ENCODE measurements at regions not wholly inside any gene's neighbourhood (a gene's known extent, or its start where the extent isn't known, plus 50 kb on each side); places are given as distances from the start of the nearest gene placed in this dataset.
"Not testable (repeated sequence)": the region's sequence is repeated elsewhere in the genome, so short reads cannot be mapped to it uniquely, and the experiment has no call there.

GRCh38 chr9:118670011-118670953 lies 699.0 kb downstream of the BRINP1 start:
- DNase-seq = no peak

DNA sequence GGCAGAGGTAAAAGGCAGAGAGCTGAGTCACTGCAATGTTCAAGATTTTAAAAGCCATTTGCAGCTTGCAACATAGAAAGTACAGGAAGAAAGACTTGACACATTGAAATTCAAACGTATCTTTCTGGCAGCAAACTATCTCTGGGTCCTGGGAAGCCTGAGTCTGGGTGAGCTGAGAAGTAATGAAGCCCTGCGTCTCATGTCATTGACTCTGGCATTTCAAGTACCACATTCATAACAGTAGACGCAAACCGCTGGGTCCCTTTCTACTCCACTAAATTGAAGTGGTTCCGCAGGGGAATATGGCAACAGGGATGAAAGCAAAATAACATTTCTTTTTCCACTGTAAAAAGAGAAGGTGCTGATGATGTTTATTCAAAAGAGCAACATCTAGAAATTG lies 694.3 kb downstream of the BRINP1 start:
- DNase-seq = no peak

DNA sequence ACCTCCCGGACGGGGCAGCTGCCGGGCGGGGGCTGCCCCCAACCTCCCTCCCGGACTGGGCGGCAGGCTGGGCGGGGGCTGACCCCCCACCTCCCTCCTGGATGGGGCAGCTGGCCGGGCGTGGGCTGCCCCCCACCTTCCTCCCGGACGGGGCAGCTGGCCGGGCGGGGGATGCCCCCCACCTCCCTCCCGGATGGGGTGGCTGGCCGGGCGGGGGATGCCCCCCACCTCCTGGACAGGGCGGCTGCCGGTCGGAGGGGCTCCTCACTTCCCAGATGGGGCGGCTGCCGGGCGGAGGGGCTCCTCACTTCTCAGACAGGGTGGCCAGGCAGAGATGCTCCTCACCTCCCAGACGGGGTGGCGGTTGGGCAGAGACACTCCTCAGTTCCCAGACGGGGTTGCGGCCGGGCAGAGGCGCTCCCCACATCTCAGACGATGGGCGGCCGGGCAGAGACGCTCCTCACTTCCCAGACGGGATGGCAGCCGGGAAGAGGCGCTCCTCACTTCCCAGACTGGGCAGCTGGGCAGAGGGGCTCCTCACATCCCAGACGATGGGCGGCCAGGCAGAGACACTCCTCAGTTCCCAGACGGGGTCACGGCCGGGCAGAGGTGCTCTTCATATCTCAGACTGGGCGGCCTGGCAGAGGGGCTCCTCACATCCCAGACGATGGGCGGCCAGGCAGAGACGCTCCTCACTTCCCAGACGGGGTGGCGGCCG lies 691.1 kb downstream of the BRINP1 start:
- not testable (repeated sequence) for DNase-seq

DNA sequence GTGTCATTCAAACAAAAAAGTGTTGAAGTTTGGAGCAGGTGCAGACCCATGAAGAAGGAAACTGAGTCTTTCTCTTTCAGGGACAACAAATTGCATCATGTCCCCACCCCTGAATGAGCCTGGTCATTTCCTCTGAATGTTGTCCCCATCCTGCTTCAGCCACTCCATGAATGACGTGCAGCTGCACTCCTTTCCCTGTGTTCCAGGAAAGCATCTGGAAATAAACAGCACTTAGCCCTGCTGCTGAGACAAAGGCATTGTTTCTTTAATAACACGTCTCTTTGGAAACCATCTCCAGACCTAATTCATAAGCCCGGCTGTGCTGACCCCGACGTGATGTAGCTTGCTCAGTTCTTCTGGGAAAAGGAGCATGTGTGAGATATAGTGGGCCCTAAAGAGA lies 682.3 kb downstream of the BRINP1 start:
- DNase-seq = no peak

- DNase-seq = no peak
Measured at GRCh38 chr9:118689280-118689679, 680.0 kb downstream of the BRINP1 start.

DNA sequence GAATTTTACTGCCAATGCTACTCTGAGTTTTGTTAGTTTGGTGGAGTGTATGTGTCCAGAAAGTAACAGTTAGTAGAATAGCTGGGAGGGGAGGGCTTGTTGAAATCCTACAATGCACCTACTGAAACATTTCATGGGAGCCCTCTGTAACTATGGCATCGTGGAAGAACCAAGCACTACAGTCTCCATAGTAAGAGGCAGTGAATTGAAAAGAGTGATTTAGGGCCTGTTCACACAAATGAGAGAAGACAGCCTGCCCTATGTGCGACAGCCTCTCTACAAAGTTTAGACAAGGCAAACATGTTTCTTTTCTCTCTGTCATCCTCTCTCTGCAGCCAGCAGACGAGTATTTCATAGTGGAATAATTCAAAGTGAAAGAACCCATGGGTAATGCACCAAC lies 676.6 kb downstream of the BRINP1 start:
- no peak for DNase-seq

DNA sequence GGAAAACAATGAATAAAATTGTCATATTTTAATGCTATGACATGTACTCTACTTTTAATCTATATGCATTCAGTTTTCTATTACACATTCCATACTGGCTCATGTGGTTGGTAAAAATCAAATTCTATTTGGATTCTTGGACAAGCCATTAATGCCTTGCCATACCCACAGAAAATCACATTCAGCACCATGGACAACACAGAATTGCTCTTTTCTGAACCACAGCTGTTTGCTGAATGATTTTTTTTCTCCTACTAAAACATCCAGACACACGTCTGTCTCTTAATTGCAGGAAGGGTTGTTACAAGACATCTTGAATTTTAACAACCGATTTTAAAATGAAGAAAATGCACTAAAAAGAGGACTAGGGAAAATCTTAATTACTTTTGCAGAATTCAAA lies 675.6 kb downstream of the BRINP1 start:
- no peak for DNase-seq

DNA sequence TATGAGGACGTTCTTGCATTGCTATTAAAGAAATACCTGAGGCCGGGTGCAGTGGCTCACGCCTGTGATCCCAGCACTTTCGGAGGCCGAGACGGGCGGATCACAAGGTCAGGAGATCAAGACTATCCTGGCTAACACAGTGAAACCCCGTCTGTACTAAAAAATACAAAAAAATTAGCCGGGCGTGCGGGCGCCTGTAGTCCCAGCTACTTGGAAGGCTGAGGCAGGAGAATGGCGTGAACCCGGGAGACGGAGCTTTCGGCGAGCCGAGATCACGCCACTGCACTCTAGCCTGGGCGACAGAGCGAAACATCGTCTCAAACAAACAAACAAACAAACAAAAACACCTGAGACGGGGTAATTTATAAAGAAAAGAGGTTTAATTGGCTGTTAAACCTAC lies 674.0 kb downstream of the BRINP1 start:
- not testable (repeated sequence) for DNase-seq

GRCh38 chr9:118701985-118702384 lies 667.2 kb downstream of the BRINP1 start:
- no peak for DNase-seq

- DNase-seq = no peak
Measured at GRCh38 chr9:118711843-118712242, 657.4 kb downstream of the BRINP1 start.

DNA sequence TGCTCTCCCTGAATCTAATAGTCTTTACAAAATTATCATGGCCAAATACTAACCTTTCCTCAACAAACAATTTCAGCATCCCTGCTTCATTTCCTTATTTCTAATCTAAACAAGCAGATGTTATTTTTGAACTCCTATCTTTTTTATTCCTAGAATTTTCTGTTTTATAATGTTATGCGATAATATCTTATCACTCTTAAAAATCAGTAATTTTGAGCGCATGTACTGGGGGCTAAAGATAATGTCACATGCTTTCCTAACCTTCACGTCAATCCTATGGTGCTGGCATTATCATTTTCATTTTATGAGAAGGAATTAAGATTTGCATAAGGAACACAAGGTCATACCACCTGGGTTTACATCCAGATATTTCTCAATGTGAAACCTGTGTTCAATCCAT lies 648.0 kb downstream of the BRINP1 start:
- no peak for DNase-seq

DNA sequence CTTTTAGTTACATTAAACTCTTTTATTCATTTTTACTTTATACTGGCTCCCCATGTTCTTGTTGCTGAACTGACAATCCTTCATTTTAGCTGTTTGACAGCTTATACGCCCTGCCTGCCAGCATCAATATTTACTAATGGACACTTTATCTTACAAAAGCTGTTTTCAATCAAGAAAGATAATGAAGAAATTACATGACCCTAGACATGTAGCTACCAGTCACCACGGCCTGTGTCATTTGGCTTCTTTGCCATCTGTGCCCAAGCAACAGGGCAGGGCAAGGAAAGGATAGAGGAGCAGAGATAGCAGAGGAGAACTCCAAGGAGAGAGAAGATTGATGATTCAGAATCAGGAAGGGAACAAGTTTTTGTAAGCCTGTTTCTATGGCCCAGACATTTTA lies 647.3 kb downstream of the BRINP1 start:
- no peak for DNase-seq

DNA sequence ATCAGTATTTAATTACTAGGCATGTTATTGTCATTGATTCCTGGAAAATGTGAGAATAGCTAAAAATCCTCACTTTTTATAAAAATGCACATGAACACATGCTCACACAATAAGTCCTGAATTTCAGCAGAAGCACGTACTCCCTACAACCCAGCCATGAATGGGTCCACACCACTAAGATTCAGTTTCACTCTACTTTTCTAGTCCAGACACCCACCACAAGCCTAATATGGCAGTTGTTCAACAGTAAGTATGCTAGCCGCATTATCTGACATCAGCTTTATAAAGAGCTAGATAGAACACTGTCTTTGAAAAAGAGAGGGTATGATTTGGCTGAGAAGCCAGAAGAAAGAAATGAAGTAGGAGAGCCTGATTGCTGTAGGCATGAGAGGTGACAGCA lies 639.3 kb downstream of the BRINP1 start:
- no peak for DNase-seq

DNA sequence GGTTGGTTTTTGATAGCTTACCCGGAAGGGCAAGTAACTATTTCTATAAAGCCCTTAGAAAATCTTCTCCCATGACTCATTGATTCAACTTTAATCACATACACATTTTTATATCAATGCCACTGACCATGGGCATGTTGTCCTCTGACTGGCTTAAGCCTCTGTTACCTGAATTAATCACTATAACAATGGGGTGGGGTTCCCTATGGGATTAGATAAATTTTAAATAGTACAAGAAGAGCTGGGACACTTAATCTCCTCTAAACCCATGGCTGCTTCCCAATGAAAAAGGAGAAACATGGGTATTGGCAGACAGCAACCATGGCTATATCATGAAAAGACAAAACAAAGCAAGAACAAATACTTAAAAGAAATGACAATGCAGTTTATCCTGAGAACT lies 636.2 kb downstream of the BRINP1 start:
- DNase-seq = no peak

- no peak for DNase-seq
Measured at GRCh38 chr9:118734696-118735095, 634.5 kb downstream of the BRINP1 start.

GRCh38 chr9:118736406-118736805 lies 632.8 kb downstream of the BRINP1 start:
- no peak for DNase-seq

GRCh38 chr9:118751077-118751847 lies 618.0 kb downstream of the BRINP1 start:
- DNase-seq = no peak

DNA sequence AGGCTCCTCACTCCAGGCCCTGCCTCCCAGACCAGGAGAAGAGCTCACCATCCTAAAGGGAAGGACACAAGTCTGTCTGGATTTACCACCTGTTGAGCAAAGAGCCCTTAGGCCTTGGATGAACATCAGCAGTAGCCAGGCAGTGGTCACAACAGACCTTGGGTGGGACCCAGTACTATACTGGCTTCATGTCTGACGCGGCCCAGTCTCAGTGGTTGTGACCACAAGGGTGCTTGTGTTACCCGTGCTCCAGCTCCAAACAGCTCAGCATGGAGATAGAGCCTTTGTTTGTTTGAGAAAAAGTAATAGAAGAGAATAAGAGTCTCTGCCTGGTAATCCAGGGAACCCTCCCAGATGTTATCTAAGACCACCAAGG lies 617.4 kb downstream of the BRINP1 start:
- DNase-seq = no peak

DNA sequence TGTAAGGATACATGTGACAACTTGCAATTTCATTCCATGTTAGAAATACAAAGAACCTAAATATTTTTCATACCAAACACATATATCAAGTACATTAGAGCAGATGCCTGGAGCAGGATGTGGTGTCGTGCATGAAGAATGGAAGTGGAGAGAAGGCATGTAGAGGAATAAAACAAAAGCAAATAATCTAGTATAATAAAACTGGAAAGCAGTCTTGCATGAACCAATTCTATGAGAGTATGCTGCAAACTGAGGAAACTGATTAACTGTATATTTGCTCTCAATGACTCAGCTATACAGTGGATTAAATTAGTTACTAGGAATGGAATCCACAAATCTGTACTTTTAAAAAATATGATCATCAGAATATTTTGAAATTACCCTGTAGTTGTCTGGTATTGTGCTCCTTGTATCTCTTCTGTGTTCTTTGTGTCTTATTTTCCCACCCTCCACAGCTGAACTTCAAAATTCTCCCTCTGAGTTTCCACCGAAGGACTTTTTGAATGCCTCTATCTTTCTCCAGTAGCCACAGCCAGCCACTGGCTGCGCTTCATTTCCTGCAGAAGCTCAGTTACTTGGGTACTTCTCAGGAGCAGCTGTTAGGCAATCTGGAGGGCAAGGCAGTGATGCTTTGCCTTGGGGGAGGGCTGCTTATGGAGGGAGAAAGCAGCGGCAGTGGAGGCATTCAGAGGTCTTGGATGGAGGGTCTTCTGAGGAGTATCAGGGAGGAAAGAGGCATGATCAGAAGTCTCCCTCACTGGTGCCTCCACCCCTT lies 608.0 kb downstream of the BRINP1 start:
- DNase-seq = no peak

DNA sequence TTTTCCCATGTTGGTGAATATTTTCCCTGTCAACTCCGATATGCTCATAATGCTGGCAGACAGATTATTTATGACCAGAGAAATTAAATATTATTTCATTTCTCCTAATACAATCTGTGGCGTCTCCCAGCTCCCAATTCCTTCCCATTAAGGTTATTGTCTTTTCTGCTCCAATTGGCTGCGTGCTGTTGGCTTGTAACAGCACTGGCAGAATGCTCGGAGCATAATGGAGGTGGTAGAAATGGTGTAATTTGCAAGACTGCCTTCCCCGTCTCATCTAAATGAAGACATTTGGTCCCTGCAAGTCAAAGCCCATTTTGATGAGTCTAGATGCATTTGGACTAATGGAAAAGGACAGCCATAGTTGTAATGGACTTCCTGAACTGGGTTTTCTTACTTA lies 601.7 kb downstream of the BRINP1 start:
- no peak for DNase-seq

- no peak for DNase-seq
Measured at GRCh38 chr9:118782790-118783463, 586.3 kb downstream of the BRINP1 start.

- DNase-seq = no peak
Measured at GRCh38 chr9:118784033-118784432, 585.2 kb downstream of the BRINP1 start.
